ENCODE measurements at regions not wholly inside any gene's neighbourhood (a gene's known extent, or its start where the extent isn't known, plus 50 kb on each side); places are given as distances from the start of the nearest gene placed in this dataset.

- no peak for TF ChIP-seq CTCF (IDR thresholded peaks at IDR 0.05)
- no peak for TF ChIP-seq EZH2 (IDR thresholded peaks at IDR 0.05; ENCODE audit: borderline replicate concordance, insufficient read depth, low read depth, low read length, poor library complexity, severe bottlenecking)
Measured at GRCh38 chr12:97038131-97038530, 131.1 kb downstream of the NEDD1 start.

Data from B cell (primary cell).